ENCODE measurements at regions not wholly inside any gene's neighbourhood (a gene's known extent, or its start where the extent isn't known, plus 50 kb on each side); places are given as distances from the start of the nearest gene placed in this dataset.

DNA sequence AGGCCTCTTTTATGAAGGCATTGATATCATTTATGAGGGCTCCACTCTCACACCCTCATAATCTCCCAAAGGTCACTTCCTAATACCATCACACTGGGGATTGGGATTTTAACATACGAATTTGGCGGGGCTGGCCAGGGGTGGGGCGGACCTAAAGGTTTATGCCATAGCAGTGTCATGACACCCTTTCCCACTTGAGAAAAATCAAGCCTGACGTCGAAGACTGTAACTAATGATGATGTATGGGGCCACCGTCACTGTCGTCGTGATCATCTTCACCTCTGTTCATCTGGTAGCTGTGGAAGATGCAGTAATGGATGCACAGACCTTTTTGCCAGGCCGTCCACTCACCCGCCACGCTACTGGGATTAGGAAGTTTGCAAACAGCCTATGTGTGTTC is 912.1 kb downstream of the TBC1D22A start:
- no peak overlapping the region for H3K4me3 ChIP-seq (ENCODE audit: low read depth, low read length)
- TF ChIP-seq, protein P1, sequence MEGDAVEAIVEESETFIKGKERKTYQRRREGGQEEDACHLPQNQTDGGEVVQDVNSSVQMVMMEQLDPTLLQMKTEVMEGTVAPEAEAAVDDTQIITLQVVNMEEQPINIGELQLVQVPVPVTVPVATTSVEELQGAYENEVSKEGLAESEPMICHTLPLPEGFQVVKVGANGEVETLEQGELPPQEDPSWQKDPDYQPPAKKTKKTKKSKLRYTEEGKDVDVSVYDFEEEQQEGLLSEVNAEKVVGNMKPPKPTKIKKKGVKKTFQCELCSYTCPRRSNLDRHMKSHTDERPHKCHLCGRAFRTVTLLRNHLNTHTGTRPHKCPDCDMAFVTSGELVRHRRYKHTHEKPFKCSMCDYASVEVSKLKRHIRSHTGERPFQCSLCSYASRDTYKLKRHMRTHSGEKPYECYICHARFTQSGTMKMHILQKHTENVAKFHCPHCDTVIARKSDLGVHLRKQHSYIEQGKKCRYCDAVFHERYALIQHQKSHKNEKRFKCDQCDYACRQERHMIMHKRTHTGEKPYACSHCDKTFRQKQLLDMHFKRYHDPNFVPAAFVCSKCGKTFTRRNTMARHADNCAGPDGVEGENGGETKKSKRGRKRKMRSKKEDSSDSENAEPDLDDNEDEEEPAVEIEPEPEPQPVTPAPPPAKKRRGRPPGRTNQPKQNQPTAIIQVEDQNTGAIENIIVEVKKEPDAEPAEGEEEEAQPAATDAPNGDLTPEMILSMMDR (IDR thresholded peaks at IDR 0.05; ENCODE audit: borderline replicate concordance, insufficient read depth, low read depth, low read length), result no peak

DNA sequence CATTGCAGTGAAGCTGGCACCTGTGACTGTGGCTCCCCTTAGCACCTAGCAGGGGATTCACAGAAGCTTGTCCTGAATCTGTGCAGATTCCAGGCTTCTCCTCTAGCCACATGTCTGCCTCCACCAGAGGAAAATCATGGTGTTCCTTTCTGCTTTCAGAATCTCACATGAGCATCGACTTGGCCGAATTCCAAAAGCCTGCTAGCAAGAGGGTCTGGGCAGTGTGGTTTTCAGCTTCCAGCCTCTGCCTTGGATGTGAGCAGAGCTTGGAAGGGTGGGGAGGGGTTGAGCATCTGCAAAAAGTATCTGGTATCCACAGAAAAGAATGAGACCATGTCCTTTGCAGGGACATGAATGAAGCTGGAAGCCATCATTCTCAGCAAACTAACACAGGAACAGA is 911.1 kb downstream of the TBC1D22A start:
- H3K4me3 ChIP-seq (ENCODE audit: low read depth, low read length), result no peak overlapping the region
- TF ChIP-seq, protein P1 (IDR thresholded peaks at IDR 0.05; ENCODE audit: borderline replicate concordance, insufficient read depth, low read depth, low read length), result no peak

DNA sequence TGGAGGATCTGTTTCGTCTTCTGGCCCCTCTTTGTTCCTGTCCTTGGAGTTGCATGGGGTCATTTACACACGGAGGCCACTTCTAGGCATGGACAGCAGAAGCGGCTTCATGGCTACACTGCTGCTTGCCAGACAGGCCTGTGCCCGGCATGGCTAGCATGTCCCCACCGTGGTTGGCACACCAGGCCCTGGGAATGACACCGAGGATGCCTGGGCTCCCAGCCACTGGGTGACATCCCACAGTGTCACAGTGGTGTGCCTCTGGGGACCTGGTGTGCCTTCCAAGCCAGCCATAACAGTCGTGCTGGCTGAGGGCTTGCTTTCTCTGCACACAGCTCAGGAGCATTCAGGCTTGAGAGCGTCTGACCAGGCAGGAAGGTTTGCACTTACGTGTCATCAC is 910.1 kb downstream of the TBC1D22A start:
- TF ChIP-seq, protein P1 (IDR thresholded peaks at IDR 0.05; ENCODE audit: borderline replicate concordance, insufficient read depth, low read depth, low read length), result no peak
- H3K4me3 ChIP-seq (ENCODE audit: low read depth, low read length), result no peak overlapping the region

DNA sequence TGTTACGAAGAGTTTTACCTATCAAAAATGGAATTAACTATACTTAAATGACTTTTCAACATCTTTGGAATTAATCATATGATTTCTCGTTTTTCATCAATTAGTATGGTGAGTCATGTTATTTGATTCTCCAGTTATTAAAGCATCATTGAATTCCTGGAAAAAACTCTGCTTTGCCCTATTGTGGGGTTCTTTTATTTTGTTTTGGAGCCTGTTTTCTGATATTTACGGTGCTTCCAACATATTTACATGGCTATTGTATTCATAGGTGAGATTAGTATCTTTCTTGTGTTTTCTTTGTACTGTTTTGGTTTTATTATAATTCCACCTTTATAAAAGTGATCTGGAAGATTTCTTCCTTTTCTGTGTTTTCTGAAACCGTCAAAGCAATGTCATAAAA is 902.7 kb downstream of the TBC1D22A start:
- H3K4me3 ChIP-seq (ENCODE audit: low read depth, low read length), result no peak overlapping the region
- TF ChIP-seq, protein P1 (IDR thresholded peaks at IDR 0.05; ENCODE audit: borderline replicate concordance, insufficient read depth, low read depth, low read length), result no peak

DNA sequence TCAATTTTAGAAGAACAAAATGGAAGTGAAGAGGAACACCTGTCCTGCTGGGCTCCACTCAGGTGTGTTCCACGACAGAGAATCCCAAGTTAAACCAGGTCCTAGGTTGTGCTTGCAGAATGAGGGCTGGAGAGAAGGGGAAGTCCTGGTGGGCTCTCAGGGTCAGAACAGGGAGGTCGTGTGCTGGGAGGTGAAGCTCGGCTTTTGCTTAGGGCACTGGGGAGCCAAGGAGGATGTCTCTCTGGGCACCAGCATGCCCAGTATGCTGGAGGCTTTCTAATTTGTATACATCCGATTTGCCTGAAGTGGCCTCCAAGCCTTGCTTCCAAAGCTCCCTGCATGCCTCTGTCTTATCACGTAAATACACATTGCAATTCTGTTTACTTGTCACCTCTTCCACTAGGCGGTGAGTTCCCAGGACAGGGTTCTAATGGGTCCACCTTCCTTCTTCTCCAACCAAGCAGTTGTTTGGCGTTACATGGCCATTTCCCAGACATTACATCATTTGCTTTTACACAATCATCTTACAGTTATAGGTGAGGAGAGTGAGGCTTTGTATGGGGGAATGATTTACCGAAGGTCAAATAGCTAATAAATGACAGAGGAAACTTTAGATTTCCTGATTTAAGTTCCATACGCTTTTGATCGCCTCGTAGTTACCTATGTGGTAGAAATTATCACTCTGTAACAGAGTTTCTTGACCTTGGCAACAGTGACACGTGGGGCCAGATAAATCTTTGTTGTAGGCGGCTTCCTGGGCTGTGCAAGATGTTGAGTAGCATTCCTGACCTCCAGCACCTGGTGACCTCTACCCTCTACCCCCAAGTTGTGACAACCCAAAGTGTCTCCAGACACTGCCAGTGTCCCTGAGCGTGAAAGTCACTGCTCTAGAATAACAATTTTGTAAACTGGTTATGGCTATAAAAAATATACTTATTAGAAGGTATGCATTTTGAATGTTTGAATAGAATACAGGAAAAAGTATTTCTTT is 901.5 kb downstream of the TBC1D22A start:
- TF ChIP-seq, protein P1 (IDR thresholded peaks at IDR 0.05; ENCODE audit: borderline replicate concordance, insufficient read depth, low read depth, low read length), result no peak
- H3K4me3 ChIP-seq (ENCODE audit: low read depth, low read length), result no peak overlapping the region

DNA sequence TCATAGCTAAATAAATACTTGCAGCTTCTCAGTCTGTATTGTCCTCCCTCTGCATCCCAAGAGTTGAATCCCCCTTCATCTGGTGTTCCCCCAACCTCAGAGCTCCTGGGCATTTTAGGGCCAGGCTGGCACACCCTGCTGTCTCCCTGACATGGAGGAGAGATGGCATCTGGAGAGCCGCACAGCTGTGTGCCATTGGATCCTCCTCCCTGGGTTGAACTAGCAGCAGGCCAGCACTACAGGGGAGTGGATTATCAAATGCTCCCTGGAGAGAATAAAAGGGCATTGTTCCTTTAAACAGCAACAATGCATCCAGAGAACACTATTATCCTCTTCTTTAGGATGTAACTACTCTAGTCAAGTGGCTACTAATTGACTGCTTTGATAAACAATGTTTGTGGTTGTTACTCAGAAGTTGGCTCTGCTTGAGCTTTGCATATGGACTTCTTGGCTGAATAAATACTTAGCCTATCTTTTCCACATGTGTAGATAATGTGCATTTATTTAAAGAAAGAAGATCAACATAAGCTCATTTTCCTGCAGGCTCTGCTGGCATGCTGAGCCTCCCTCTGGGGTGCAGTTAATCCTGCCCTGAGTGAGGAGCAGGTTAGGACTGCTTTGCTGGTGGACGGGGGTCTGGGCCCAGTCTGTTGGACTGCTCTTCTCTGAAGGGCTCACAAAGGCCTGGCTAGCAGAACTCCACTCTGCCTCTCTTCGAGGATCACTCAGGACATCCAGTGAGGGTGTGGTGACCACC is 897.2 kb downstream of the TBC1D22A start:
- TF ChIP-seq, protein P1 (IDR thresholded peaks at IDR 0.05; ENCODE audit: borderline replicate concordance, insufficient read depth, low read depth, low read length), result no peak
- no peak overlapping the region for H3K4me3 ChIP-seq (ENCODE audit: low read depth, low read length)
